HG02763 (cell line): ENCODE measurements at regions not wholly inside any gene's neighbourhood (a gene's known extent, or its start where the extent isn't known, plus 50 kb on each side); places are given as distances from the start of the nearest gene placed in this dataset.

Source experiments
- ATAC-seq: cut with Tn5 transposase; IDR thresholded peaks from one replicate; pipeline ENCODE4 v1.9.1; 2021; ENCODE audit warnings: mild to moderate bottlenecking, moderate library complexity; ENCODE audit not compliant: unreplicated experiment

GRCh38 chr9:13990994-13991393, 322.9 kb downstream of the NFIB start:
- ATAC-seq = no peak

DNA sequence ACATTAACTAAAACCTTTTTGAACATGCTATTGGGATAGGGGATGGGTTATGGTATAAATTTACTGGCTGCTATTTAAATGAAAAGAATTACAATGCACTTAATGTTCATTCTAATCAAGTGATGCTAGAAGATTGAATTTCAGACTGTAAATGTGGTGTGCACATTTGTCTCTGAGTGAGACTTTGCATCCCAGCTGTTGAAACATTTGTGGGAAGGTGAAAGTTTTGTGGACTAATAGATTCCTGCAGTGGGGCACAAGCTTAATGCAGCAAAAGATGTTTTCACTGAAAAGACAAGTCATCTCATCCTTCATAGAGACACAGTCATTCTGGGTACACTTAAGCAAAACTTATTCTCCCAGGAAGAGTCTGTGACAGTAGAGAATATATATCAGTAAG, 323.6 kb downstream of the NFIB start:
- no peak for ATAC-seq

DNA sequence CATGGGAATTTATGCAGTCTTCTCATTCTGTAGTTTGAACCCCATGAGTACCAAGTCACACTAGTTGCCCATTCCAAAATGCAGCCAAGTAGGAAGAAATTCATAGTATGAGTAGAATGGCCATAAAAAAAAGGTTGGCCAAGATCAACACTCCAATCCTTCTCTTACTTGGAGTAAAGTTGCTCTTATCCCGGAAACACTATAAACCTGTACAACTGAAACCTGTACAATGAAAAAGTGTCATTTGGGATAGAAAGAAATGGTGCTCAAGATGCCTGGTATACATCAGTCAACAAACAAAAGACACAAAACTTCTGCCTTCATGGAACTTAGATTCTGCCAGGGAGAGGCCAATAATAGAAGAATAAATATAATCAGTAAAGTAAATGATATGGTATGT, 325.0 kb downstream of the NFIB start:
- no peak for ATAC-seq

DNA sequence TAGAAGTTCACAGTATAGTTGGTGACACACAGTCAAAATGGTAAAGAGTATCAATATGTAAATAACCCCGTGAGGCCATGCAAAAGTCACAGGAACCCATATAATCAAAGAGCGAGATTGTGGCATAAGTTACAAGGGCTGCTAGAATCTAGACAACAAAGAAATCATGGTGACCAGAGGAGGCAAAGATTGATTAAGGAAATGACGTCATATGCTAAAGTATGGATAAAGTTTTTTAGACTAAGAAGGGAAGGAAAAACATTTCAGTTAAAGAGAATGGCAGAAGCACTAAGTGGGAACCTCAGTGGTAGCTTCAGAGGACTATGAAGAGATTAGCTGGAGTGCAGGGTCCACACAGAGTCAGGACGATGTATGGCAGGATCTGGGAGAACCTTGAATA, 330.3 kb downstream of the NFIB start:
- ATAC-seq = no peak

DNA sequence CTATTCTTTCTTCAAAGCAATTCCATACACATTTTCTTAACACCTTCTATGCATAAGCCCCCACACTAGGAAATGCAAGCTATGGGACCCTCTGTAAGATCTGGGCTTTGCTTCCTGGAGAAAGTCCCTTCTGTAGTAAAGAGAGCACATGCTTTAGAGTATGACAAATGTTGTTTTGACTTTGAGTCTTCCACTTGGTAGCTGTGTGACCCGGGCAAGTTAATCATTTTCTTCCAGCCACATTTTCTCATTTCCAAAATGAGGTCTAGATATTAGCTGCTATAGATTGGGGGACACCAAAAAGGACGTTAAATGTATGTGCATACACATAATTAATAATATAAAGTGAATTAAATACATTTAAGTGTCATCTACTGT, 334.0 kb downstream of the NFIB start:
- no peak for ATAC-seq

- no peak for ATAC-seq
These were observed 338.2 kb downstream of the NFIB start for GRCh38 chr9:13975611-13976290.

- ATAC-seq = no peak
These were observed 339.1 kb downstream of the NFIB start for GRCh38 chr9:13974891-13975290.

DNA sequence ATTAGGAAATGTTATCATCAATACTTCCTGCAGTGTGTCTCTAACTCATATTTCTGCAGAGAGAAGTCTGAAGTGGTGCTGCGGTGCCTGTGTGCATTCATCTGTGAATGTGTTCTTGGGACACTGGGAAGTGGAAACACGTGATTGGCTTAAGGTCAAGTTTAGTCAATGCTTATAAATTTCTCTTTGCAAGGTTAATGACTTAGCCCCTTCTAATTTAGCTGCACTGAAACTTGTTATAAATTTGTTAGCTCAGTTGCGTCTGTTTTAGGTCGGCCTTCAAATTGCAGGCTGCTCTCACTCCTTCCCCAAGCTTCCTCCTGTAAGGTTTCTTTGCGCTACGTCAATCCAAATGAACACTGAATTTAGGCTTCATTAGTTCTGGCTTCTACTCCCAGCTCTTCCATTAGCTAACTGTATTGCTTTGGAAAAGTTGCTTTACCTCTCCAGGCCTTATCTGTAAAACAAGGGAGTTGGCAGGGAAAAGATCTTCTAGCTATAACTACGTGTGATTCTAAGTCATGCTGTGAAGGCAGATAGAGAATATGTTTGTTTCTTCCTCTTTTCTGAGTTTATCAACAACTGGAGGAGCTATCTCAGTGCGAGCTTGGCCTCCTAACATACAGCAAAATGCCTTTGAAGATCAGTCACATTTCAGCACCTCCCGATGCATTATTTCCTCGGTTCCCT, 341.8 kb downstream of the NFIB start:
- no peak for ATAC-seq

DNA sequence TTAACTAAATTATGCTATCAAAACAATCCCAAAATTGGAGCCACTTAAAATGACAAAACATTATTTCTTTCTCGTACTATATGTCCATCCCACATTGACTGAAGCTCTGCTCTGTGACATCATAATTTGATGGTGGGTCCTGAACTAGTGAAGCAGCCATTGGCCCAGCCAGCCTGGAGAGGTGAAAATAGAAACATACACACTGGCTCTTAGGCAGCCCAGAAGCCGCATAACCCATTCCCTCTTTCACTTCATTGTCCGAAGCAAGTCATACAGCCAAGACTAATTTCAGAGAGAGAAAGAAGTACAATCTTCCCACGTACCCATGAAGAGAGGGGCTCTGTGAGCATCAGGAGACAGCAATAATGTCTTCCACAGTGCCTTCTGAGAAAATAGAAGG, 342.5 kb downstream of the NFIB start:
- ATAC-seq = no peak

- no peak for ATAC-seq
These were observed 343.5 kb downstream of the NFIB start for GRCh38 chr9:13970426-13970825.

DNA sequence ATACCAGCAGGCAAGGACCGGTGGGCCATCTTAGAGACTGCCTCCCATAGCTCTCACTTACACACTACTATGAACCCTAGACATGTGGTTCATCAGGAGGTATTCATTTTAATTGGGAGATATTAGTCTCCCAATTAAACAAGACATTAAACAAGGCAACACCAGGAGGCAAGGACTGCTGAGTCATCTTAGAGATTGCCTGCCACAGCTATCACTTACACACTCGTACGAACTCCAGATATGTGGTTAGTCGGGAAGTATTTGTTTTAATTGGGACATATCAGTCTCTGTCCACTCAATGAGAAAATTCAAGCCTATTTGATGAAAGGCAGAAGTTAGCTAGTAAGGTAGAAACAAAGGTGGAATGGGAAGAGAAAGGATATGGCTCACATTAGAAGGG, 343.9 kb downstream of the NFIB start:
- ATAC-seq = no peak

DNA sequence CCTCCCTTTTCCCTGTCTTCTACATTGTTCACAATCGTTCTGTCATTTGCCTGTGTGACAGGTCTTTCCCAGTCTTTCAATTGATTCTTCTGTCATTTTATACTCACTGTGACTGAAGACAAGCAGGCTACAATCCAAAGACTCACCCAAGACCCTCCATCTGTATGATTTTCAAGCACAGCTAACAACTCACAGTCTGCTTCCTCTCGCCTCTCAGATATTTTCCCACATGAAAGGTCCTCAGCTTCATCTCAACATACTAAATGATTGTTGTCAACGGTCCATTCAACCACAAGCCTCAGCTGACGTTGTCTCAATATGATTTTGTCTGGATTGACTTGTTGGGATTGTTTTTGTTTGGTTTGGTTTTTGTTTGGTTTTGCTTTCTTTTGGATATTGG, 346.5 kb downstream of the NFIB start:
- ATAC-seq = no peak

DNA sequence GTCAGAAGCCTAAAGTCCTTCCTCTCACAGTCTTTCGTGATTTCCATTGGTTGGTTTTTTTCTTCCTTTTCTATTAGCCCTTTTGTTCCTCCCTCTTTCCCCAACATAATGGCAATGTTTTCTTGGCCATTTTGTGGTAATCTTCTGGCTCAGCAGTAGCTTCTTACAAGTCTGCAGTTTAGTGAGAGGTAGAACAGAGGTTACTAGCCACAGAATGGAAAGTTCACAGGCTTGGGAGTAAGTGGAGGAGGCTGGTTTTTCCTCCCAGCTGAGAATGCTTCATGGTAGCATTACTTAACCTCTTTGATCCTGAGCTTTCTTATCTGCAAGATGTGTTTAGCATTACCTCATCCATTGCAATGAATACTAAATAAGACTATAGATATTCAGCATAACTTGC, 346.9 kb downstream of the NFIB start:
- ATAC-seq = no peak

GRCh38 chr9:13963005-13963653, 350.8 kb downstream of the NFIB start:
- ATAC-seq = no peak

- no peak for ATAC-seq
These were observed 351.9 kb downstream of the NFIB start for GRCh38 chr9:13962006-13962405.

GRCh38 chr9:13960011-13960765, 353.8 kb downstream of the NFIB start:
- ATAC-seq = no peak

- ATAC-seq = no peak
These were observed 355.3 kb downstream of the NFIB start for GRCh38 chr9:13958672-13959071.

- no peak for ATAC-seq
These were observed 356.9 kb downstream of the NFIB start for GRCh38 chr9:13957089-13957488.

- ATAC-seq = no peak
These were observed 357.8 kb downstream of the NFIB start for GRCh38 chr9:13956107-13956506.

- no peak for ATAC-seq
These were observed 361.0 kb downstream of the NFIB start for GRCh38 chr9:13952906-13953305.

DNA sequence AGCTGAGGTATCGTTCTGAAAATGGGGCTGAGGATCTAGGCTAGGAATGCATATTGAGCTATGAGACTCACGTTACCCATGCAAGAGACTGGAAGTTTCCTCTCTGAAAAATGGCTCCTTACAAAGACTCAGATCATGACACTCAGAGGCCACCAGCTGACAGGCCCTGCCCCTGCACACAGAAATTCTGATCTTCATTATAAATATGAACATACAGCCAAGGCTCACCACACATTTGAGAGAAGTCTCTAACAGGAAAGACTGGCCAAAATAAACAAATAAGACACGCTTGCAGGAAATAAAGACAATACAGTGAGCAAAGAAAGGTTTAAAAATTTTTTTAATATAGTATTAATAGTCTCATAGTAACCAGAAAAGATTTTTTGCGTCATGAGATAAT, 365.9 kb downstream of the NFIB start:
- no peak for ATAC-seq

GRCh38 chr9:13943176-13943575, 370.8 kb downstream of the NFIB start:
- ATAC-seq = no peak
